ENCODE measurements at regions not wholly inside any gene's neighbourhood (a gene's known extent, or its start where the extent isn't known, plus 50 kb on each side); places are given as distances from the start of the nearest gene placed in this dataset.

- H3K9me3 ChIP-seq (ENCODE audit: control insufficient read depth, low read length, poor library complexity, severe bottlenecking): no peaks in the 10 kb centered on the region
- ATAC-seq: no peak
- no peak for DNase-seq
- H3K4me1 Mint-ChIP-seq: no peaks in the 10 kb centered on the region
- H3K27ac Mint-ChIP-seq: no peak overlapping the region
- H3K27me3 Mint-ChIP-seq: peaks cover 4% of the 10 kb centered on the region
- no peak overlapping the region for H3K4me3 Mint-ChIP-seq
- H3K36me3 Mint-ChIP-seq (ENCODE audit: low read depth): no peaks in the 10 kb centered on the region
These were observed 493.2 kb downstream of the IRS2 start for GRCh38 chr13:109293166-109293565.

- Mint-ChIP-seq H3K4me1 (no peaks in the 10 kb centered on the region), H3K27ac (no peak overlapping the region), H3K4me3 (no peak overlapping the region), H3K27me3 (peaks cover 14% of the 10 kb centered on the region), H3K36me3 (ENCODE audit: low read depth) (no peaks in the 10 kb centered on the region)
- no peak for DNase-seq
- ATAC-seq: no peak
- no peaks in the 10 kb centered on the region for H3K9me3 ChIP-seq (ENCODE audit: control insufficient read depth, low read length, poor library complexity, severe bottlenecking)
These were observed 498.2 kb downstream of the IRS2 start for GRCh38 chr13:109288151-109288709.

DNA sequence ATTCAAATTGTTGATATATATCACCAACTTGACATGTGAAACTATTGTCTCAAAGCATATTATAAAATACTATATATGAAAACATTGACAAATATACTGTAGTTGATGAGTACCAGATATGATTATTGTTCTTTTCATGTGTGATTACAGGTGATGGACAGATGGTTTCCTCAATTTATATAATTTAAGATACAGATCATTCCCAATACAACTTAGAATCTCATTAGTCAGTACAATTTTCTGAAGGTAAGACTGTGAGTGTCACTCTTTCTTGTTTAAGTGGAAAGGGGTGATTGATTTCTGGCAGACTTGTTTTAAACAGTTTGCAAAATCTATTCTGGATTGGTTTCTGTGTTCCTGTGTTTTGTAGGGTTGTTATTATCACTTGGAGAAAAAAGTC is 498.8 kb downstream of the IRS2 start:
- no peak for DNase-seq
- no peaks in the 10 kb centered on the region for H3K36me3 Mint-ChIP-seq (ENCODE audit: low read depth)
- H3K27ac Mint-ChIP-seq: no peak overlapping the region
- no peak overlapping the region for H3K4me3 Mint-ChIP-seq
- no peak for ATAC-seq
- no peaks in the 10 kb centered on the region for H3K4me1 Mint-ChIP-seq
- H3K9me3 ChIP-seq (ENCODE audit: control insufficient read depth, low read length, poor library complexity, severe bottlenecking): no peaks in the 10 kb centered on the region
- peaks cover 14% of the 10 kb centered on the region for H3K27me3 Mint-ChIP-seq

- DNase-seq (no peak), ATAC-seq (no peak)
- no peak overlapping the region for H3K27ac Mint-ChIP-seq
- H3K9me3 ChIP-seq (ENCODE audit: control insufficient read depth, low read length, poor library complexity, severe bottlenecking): no peaks in the 10 kb centered on the region
- peaks cover 14% of the 10 kb centered on the region for H3K27me3 Mint-ChIP-seq
- no peak overlapping the region for H3K4me3 Mint-ChIP-seq
- H3K36me3 Mint-ChIP-seq (ENCODE audit: low read depth): no peaks in the 10 kb centered on the region
- no peaks in the 10 kb centered on the region for H3K4me1 Mint-ChIP-seq
These were observed 500.8 kb downstream of the IRS2 start for GRCh38 chr13:109285586-109285985.

DNA sequence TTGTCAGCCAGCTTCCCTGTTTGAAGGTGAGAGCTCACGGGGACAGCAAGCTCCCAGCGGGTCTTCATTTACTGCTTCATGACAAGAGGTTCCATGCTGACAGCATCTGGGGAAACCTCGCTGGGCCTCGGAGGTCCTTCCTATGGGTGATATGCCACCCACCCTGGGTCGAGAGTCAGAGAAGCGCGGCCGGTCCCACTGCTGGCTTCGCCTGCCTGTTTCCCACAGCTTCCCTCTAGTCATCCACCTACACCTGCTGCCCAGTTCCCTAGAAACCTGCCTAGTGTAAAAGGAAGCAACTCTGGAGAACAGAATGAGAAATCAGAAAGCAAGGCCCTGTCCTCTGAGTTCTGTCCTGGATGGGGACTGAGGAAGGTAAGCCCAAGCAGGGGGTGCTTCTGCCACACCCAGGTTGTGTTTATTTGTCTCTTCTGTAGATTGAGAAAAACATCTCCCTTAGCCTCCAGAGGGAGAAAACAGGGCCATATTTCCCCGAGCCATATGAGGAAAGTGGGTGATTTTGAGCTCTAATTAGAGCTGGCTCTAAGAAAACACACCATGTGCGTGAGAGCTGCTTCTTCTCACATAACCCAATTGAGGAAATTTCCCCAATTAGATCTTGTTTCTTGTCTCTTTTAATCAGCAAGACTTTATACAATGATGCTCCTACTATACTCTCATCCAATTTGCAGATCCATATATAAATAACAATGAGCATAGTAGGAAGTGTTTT is 504.3 kb downstream of the IRS2 start:
- H3K27me3 Mint-ChIP-seq: peaks cover 10% of the 10 kb centered on the region
- no peak overlapping the region for H3K27ac Mint-ChIP-seq
- no peaks in the 10 kb centered on the region for H3K36me3 Mint-ChIP-seq (ENCODE audit: low read depth)
- no peak overlapping the region for H3K4me3 Mint-ChIP-seq
- no peaks in the 10 kb centered on the region for H3K9me3 ChIP-seq (ENCODE audit: control insufficient read depth, low read length, poor library complexity, severe bottlenecking)
- H3K4me1 Mint-ChIP-seq: no peaks in the 10 kb centered on the region
- ATAC-seq (no peak), DNase-seq (no peak)

GRCh38 chr13:109281017-109281902 is 505.1 kb downstream of the IRS2 start:
- no peaks in the 10 kb centered on the region for H3K4me1 Mint-ChIP-seq
- H3K27ac Mint-ChIP-seq: no peak overlapping the region
- peaks cover 10% of the 10 kb centered on the region for H3K27me3 Mint-ChIP-seq
- no peaks in the 10 kb centered on the region for H3K36me3 Mint-ChIP-seq (ENCODE audit: low read depth)
- ATAC-seq (no peak), DNase-seq (no peak)
- no peak overlapping the region for H3K4me3 Mint-ChIP-seq
- no peaks in the 10 kb centered on the region for H3K9me3 ChIP-seq (ENCODE audit: control insufficient read depth, low read length, poor library complexity, severe bottlenecking)

DNA sequence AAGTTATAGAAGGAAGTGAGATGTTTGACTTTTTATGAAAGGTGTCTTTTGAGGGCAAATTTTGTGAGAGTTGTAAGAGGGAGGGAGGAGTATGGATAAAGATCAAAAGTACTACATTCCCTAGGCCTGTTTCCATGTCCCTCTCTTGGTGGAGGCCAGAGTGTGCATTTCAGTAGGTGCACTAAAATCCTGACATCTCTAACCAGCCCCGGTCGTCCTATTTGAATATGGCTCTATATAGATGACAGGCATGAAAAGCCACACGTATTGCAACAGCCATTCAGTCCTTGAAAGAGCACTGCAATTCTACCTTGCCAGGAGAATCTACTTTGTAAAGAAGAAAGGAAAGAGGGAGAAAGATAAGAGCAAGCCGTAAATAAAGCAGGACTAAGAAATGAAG is 510.1 kb downstream of the IRS2 start:
- ATAC-seq (no peak), DNase-seq (no peak)
- no peaks in the 10 kb centered on the region for H3K27me3 Mint-ChIP-seq
- no peaks in the 10 kb centered on the region for H3K9me3 ChIP-seq (ENCODE audit: control insufficient read depth, low read length, poor library complexity, severe bottlenecking)
- no peaks in the 10 kb centered on the region for H3K36me3 Mint-ChIP-seq (ENCODE audit: low read depth)
- H3K27ac Mint-ChIP-seq: no peak overlapping the region
- no peaks in the 10 kb centered on the region for H3K4me1 Mint-ChIP-seq
- no peak overlapping the region for H3K4me3 Mint-ChIP-seq

GRCh38 chr13:109275852-109276251 is 510.5 kb downstream of the IRS2 start:
- ATAC-seq (no peak), DNase-seq (no peak)
- H3K4me3 Mint-ChIP-seq: no peak overlapping the region
- no peaks in the 10 kb centered on the region for H3K9me3 ChIP-seq (ENCODE audit: control insufficient read depth, low read length, poor library complexity, severe bottlenecking)
- H3K27me3 Mint-ChIP-seq: no peaks in the 10 kb centered on the region
- H3K4me1 Mint-ChIP-seq: no peaks in the 10 kb centered on the region
- no peaks in the 10 kb centered on the region for H3K36me3 Mint-ChIP-seq (ENCODE audit: low read depth)
- no peak overlapping the region for H3K27ac Mint-ChIP-seq

- ATAC-seq: no peak
- no peaks in the 10 kb centered on the region for H3K27me3 Mint-ChIP-seq
- DNase-seq: no peak
- no peak overlapping the region for H3K27ac Mint-ChIP-seq
- H3K9me3 ChIP-seq (ENCODE audit: control insufficient read depth, low read length, poor library complexity, severe bottlenecking): no peaks in the 10 kb centered on the region
- H3K4me3 Mint-ChIP-seq: no peak overlapping the region
- H3K4me1 Mint-ChIP-seq: no peaks in the 10 kb centered on the region
- H3K36me3 Mint-ChIP-seq (ENCODE audit: low read depth): no peaks in the 10 kb centered on the region
These were observed 511.1 kb downstream of the IRS2 start for GRCh38 chr13:109275139-109275745.

DNA sequence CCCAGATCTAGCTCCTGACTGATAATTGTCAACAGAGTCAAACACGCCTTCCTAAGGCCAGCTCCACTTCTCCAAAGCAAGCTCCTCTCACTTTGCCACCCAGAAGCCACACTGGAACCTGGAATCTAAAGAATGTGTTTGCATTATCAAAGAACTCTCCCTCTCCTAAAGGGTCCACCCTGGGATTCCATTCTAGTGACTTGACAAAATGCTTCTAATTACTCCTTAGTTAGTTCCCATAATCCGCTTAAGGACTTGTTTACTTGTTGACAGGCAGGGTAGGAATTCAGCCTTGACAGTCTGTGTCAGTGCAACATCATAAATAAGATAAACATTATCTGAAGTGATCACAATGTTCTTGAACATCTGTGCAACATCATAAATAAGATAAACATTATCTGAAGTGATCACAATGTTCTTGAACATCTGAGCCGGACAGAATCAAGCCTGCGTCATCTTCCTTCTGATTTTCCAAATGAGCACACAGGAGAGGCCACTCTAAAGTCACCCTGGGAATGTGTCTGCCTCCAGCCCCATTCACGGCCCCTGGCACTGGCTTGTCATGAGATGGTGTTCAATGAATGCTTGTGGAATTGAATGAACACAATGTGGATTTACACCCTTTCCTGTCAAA is 512.1 kb downstream of the IRS2 start:
- H3K27ac Mint-ChIP-seq: no peak overlapping the region
- H3K9me3 ChIP-seq (ENCODE audit: control insufficient read depth, low read length, poor library complexity, severe bottlenecking): no peaks in the 10 kb centered on the region
- no peak for DNase-seq

DNA sequence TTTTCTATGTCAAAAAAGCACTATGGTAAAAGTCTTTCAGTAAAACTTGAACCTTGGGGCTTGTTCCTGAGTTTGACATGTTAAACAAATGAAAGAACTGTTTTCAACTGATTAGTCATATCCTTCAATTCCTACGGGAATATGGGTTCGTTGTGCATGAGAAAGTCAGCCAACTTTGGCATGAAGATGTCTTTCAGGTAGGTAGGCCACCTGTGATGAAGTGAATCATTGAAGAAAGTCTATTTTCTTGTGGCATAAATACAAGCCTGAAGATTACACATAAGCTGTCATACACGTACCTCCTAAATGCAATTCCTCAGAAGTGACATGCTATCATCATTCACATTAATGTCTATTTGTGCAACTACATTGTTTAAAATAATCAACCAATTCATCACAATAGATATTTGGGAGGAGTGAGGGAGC is 513.0 kb downstream of the IRS2 start:
- DNase-seq (no peak), ATAC-seq (no peak)
- peaks cover 2% of the 10 kb centered on the region for H3K36me3 Mint-ChIP-seq (ENCODE audit: low read depth)
- no peaks in the 10 kb centered on the region for H3K9me3 ChIP-seq (ENCODE audit: control insufficient read depth, low read length, poor library complexity, severe bottlenecking)
- H3K27me3 Mint-ChIP-seq: no peaks in the 10 kb centered on the region
- H3K27ac Mint-ChIP-seq: no peak overlapping the region
- no peak overlapping the region for H3K4me3 Mint-ChIP-seq
- H3K4me1 Mint-ChIP-seq: no peaks in the 10 kb centered on the region

More for the DNA sequence above, 512.1 kb downstream of the IRS2 start:
- no peaks in the 10 kb centered on the region for H3K4me1 Mint-ChIP-seq
- no peak overlapping the region for H3K4me3 Mint-ChIP-seq
- no peak for ATAC-seq
- no peaks in the 10 kb centered on the region for H3K27me3 Mint-ChIP-seq
- no peaks in the 10 kb centered on the region for H3K36me3 Mint-ChIP-seq (ENCODE audit: low read depth)

GRCh38 chr13:109272595-109273325 is 513.6 kb downstream of the IRS2 start:
- ATAC-seq: no peak
- H3K27me3 Mint-ChIP-seq: no peaks in the 10 kb centered on the region
- H3K9me3 ChIP-seq (ENCODE audit: control insufficient read depth, low read length, poor library complexity, severe bottlenecking): no peaks in the 10 kb centered on the region
- no peaks in the 10 kb centered on the region for H3K4me1 Mint-ChIP-seq
- no peak overlapping the region for H3K27ac Mint-ChIP-seq
- H3K4me3 Mint-ChIP-seq: no peak overlapping the region
- DNase-seq: no peak
- peaks cover 3% of the 10 kb centered on the region for H3K36me3 Mint-ChIP-seq (ENCODE audit: low read depth)
